ENCODE measurements at regions not wholly inside any gene's neighbourhood (a gene's known extent, or its start where the extent isn't known, plus 50 kb on each side); places are given as distances from the start of the nearest gene placed in this dataset.
"Not testable (repeated sequence)": the region's sequence is repeated elsewhere in the genome, so short reads cannot be mapped to it uniquely, and the experiment has no call there.

- DNase-seq: not testable (repeated sequence)
Observed at GRCh38 chr4:125605926-125606325, 291.2 kb downstream of the FAT4 start.

GRCh38 chr4:125620066-125620860 lies 305.5 kb downstream of the FAT4 start:
- no peak for DNase-seq

- DNase-seq: no peak
Observed at GRCh38 chr4:125624951-125625350, 310.2 kb downstream of the FAT4 start.

GRCh38 chr4:125626946-125627345 lies 312.2 kb downstream of the FAT4 start:
- DNase-seq: no peak

- DNase-seq: no peak
Observed at GRCh38 chr4:125639182-125639621, 324.4 kb downstream of the FAT4 start.

- DNase-seq: no peak
Observed at GRCh38 chr4:125641611-125642010, 326.9 kb downstream of the FAT4 start.

- DNase-seq: no peak
Observed at GRCh38 chr4:125642645-125643044, 327.9 kb downstream of the FAT4 start.

GRCh38 chr4:125649452-125649851 lies 334.7 kb downstream of the FAT4 start:
- DNase-seq: no peak

- no peak for DNase-seq
Observed at GRCh38 chr4:125650557-125650956, 335.8 kb downstream of the FAT4 start.

GRCh38 chr4:125651707-125652357 lies 337.1 kb downstream of the FAT4 start:
- DNase-seq: not testable (repeated sequence)

GRCh38 chr4:125658773-125659172 lies 344.0 kb downstream of the FAT4 start:
- DNase-seq: no peak

- no peak for DNase-seq
Observed at GRCh38 chr4:125663896-125664767, 349.4 kb downstream of the FAT4 start.

- DNase-seq: peak; percentile 4
Observed at GRCh38 chr4:125666635-125667034, 351.9 kb downstream of the FAT4 start.

- DNase-seq: no peak
Observed at GRCh38 chr4:125676156-125676555, 361.4 kb downstream of the FAT4 start.

GRCh38 chr4:125676583-125676982 lies 361.8 kb downstream of the FAT4 start:
- no peak for DNase-seq

GRCh38 chr4:125677665-125678307 lies 363.0 kb downstream of the FAT4 start:
- no peak for DNase-seq

- no peak for DNase-seq
Observed at GRCh38 chr4:125679989-125680388, 365.2 kb downstream of the FAT4 start.

GRCh38 chr4:125681240-125681639 lies 366.5 kb downstream of the FAT4 start:
- DNase-seq: no peak

GRCh38 chr4:125682730-125683129 lies 368.0 kb downstream of the FAT4 start:
- no peak for DNase-seq

- no peak for DNase-seq
Observed at GRCh38 chr4:125688841-125689240, 374.1 kb downstream of the FAT4 start.

- DNase-seq: peak; percentile 2
Observed at GRCh38 chr4:125689805-125690204, 375.1 kb downstream of the FAT4 start.

- DNase-seq: peak; percentile 74
Observed at GRCh38 chr4:125693228-125693627, 378.5 kb downstream of the FAT4 start.

- no peak for DNase-seq
Observed at GRCh38 chr4:125702406-125702805, 387.7 kb downstream of the FAT4 start.

Data from NCI-H1092 (cell line).